ENCODE measurements at regions not wholly inside any gene's neighbourhood (a gene's known extent, or its start where the extent isn't known, plus 50 kb on each side); places are given as distances from the start of the nearest gene placed in this dataset.

DNA sequence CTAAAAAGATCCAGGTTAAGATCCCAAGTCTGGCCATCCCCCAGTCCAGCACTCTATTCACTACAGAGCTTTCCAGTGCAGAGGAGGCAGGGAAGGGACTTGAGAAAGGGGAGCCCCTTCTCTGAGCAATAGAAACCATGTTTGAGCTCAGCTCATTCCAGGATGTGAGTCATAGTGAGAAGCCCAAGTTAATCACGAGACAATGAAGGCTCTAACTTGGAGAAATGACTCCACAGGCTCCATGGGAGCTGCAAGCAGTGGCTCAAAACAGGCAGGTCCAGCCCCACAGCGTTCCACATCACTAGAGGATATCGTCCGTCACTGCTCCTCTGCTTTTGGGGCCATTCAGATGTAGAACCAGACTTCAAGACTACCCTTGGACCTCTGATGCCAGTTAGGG is 59.1 kb downstream of the CAMK2N1 start:
- no peak for DNase-seq (ENCODE audit: extremely low read depth, insufficient read length)
- TF ChIP-seq, protein P1, sequence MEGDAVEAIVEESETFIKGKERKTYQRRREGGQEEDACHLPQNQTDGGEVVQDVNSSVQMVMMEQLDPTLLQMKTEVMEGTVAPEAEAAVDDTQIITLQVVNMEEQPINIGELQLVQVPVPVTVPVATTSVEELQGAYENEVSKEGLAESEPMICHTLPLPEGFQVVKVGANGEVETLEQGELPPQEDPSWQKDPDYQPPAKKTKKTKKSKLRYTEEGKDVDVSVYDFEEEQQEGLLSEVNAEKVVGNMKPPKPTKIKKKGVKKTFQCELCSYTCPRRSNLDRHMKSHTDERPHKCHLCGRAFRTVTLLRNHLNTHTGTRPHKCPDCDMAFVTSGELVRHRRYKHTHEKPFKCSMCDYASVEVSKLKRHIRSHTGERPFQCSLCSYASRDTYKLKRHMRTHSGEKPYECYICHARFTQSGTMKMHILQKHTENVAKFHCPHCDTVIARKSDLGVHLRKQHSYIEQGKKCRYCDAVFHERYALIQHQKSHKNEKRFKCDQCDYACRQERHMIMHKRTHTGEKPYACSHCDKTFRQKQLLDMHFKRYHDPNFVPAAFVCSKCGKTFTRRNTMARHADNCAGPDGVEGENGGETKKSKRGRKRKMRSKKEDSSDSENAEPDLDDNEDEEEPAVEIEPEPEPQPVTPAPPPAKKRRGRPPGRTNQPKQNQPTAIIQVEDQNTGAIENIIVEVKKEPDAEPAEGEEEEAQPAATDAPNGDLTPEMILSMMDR (IDR thresholded peaks at IDR 0.05; ENCODE audit: insufficient read depth, low read length, poor library complexity, severe bottlenecking), result no peak
- no peaks in the 10 kb centered on the region for H3K36me3 ChIP-seq (ENCODE audit: control insufficient read depth, insufficient read depth, low read length)
- no peak overlapping the region for H3K4me3 ChIP-seq (replicated peaks; ENCODE audit: low read depth, low read length)
- 0 out of 2 replicates have a peak, but pooled peaks cover 1% of the 10 kb centered on the region for H3K27me3 ChIP-seq (replicated peaks; ENCODE audit: control insufficient read depth, insufficient read depth, low read length)

DNA sequence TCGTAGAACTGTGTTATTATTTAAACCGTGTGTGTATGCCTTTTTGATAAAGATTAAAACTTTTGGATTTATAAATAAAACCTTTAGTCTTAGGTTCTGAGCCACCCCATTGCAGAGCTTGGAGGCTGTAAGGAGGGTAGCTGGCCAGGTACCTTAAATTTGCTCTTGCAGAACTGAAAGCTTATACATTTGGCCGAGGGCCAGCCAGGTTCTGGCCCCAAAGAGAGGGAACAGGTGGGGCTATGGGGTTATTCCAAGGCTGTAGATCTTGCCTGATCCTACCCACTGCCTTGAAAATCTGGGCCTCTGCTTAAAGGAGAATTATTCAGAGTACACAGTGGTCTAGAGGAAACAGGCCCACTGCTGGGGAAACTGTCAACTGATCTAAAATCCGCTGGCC is 59.6 kb downstream of the CAMK2N1 start:
- 0 out of 2 replicates have a peak, but pooled peaks cover 1% of the 10 kb centered on the region for H3K27me3 ChIP-seq (replicated peaks; ENCODE audit: control insufficient read depth, insufficient read depth, low read length)
- no peak for DNase-seq (ENCODE audit: extremely low read depth, insufficient read length)
- no peaks in the 10 kb centered on the region for H3K36me3 ChIP-seq (ENCODE audit: control insufficient read depth, insufficient read depth, low read length)
- no peak overlapping the region for H3K4me3 ChIP-seq (replicated peaks; ENCODE audit: low read depth, low read length)
- TF ChIP-seq, protein P1 (IDR thresholded peaks at IDR 0.05; ENCODE audit: insufficient read depth, low read length, poor library complexity, severe bottlenecking), result no peak

DNA sequence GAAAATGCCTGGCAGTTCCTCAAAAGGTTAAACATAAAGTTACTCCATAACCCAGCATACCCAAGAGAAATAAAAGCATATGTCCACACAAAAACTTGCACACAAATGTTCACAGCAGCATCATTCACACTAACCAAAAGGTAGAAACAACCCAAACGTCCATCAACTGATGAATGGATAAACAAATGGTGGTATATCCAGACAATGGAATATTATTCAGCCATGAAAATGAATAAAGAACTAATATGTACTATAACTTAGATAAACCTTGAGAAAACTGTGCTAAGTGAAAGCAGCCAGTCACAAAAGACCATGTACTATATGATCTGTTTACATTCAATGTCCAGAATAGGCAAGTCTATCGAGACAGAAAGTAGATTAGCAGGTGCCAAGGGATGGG is 60.4 kb downstream of the CAMK2N1 start:
- 0 out of 2 replicates have a peak, but pooled peaks cover 1% of the 10 kb centered on the region for H3K27me3 ChIP-seq (replicated peaks; ENCODE audit: control insufficient read depth, insufficient read depth, low read length)
- H3K36me3 ChIP-seq (ENCODE audit: control insufficient read depth, insufficient read depth, low read length), result no peaks in the 10 kb centered on the region
- no peak for DNase-seq (ENCODE audit: extremely low read depth, insufficient read length)
- H3K4me3 ChIP-seq (replicated peaks; ENCODE audit: low read depth, low read length), result no peak overlapping the region
- TF ChIP-seq, protein P1 (IDR thresholded peaks at IDR 0.05; ENCODE audit: insufficient read depth, low read length, poor library complexity, severe bottlenecking), result no peak

DNA sequence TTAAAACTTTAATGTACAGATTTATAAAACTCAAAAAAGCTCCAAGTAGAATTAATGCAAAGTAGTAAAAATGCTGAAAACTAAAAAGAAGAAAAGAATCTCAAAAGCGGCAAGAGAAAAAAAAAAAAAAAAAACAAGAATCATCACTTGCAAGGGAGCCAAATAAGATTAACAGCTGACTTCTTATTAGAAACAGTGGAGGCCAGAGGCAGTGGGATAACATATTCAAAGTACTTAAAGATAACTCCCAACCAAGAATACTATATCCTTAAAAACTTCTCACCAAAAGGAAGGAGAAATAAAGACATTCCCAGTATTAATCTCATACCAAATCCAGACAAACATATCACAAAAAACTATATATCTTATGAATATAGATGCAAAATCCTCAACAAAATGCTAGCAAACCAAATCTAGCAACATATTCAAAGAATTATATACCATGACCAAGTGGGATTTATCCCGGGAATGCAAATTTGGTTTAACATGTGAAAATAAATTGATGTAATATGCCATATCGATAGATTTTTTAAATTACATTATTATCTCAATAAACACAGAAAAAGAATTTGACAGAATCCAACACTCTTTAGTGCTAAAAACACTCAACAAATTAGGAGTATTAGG is 62.7 kb downstream of the CAMK2N1 start:
- TF ChIP-seq, protein P1 (IDR thresholded peaks at IDR 0.05; ENCODE audit: insufficient read depth, low read length, poor library complexity, severe bottlenecking), result no peak
- H3K27me3 ChIP-seq (replicated peaks; ENCODE audit: control insufficient read depth, insufficient read depth, low read length), result no peaks in the 10 kb centered on the region; the same call in 1 of the 2 replicates
- no peaks in the 10 kb centered on the region for H3K36me3 ChIP-seq (ENCODE audit: control insufficient read depth, insufficient read depth, low read length)
- H3K4me3 ChIP-seq (replicated peaks; ENCODE audit: low read depth, low read length), result no peak overlapping the region
- DNase-seq (ENCODE audit: extremely low read depth, insufficient read length), result no peak

- Histone ChIP-seq H3K27me3 (replicated peaks; ENCODE audit: control insufficient read depth, insufficient read depth, low read length) (no peaks in the 10 kb centered on the region; the same call in 1 of the 2 replicates), H3K4me3 (replicated peaks; ENCODE audit: low read depth, low read length) (no peak overlapping the region), H3K36me3 (ENCODE audit: control insufficient read depth, insufficient read depth, low read length) (no peaks in the 10 kb centered on the region)
- no peak for DNase-seq (ENCODE audit: extremely low read depth, insufficient read length)
- TF ChIP-seq, protein P1 (IDR thresholded peaks at IDR 0.05; ENCODE audit: insufficient read depth, low read length, poor library complexity, severe bottlenecking), result no peak
These were observed 64.6 kb downstream of the CAMK2N1 start for GRCh38 chr1:20421441-20421840.

Data from GM06990 (cell line).